ENCODE measurements at regions not wholly inside any gene's neighbourhood (a gene's known extent, or its start where the extent isn't known, plus 50 kb on each side); places are given as distances from the start of the nearest gene placed in this dataset.

- TF ChIP-seq CTCF (IDR thresholded peaks at IDR 0.05) (no peak), EZH2 (IDR thresholded peaks at IDR 0.05) (no peak)
Measured at GRCh38 chr11:133746663-133747306, 98.5 kb downstream of the SPATA19 start.

Measured in neural progenitor cell (in vitro differentiated cells).